Activated CD4-positive, alpha-beta T cell treated with anti-CD3 and anti-CD28 coated beads for 36 hours (primary cell): ENCODE measurements at regions not wholly inside any gene's neighbourhood (a gene's known extent, or its start where the extent isn't known, plus 50 kb on each side); places are given as distances from the start of the nearest gene placed in this dataset.

ENCODE experiments used
- ATAC-seq: fragments of 200-7000 bp; cut with Tn5 transposase; one replicate; pipeline ENCODE4 v1.10.0; 2021; ENCODE audit warnings: mild to moderate bottlenecking, moderate library complexity
- CTCF ChIA-PET: fragments of 350-600 bp; sonication (Branson Sonifier 250); formaldehyde crosslinking; loops from one replicate; lab custom pipeline; 2021; ENCODE audit warnings: antibody characterized with exemption; lab: Charles Lee
- POLR2A ChIA-PET: fragments of 350-600 bp; sonication (Branson Sonifier 250); formaldehyde crosslinking; loops from one replicate; lab custom pipeline; 2021; ENCODE audit warnings: antibody characterized with exemption, inconsistent platforms; lab: Charles Lee
- DNase-seq: peaks from one replicate; pipeline ENCODE4 v3.0.0-alpha.2; 2020
- H3K27ac Mint-ChIP-seq: one replicate; pipeline ENCODE4 v1.8.0; 2021; ENCODE audit warnings: mixed read lengths
- H3K27me3 Mint-ChIP-seq: one replicate; pipeline ENCODE4 v1.8.0; 2021; ENCODE audit warnings: mixed read lengths
- H3K36me3 Mint-ChIP-seq: one replicate; pipeline ENCODE4 v1.8.0; 2021; ENCODE audit warnings: low read depth, mixed read lengths
- H3K4me1 Mint-ChIP-seq: one replicate; pipeline ENCODE4 v1.8.0; 2021; ENCODE audit warnings: mixed read lengths
- H3K4me3 Mint-ChIP-seq: one replicate; pipeline ENCODE4 v1.8.0; 2021; ENCODE audit warnings: mild to moderate bottlenecking, moderate library complexity, mixed read lengths
- H3K9me3 Mint-ChIP-seq: one replicate; pipeline ENCODE4 v1.8.0; 2021; ENCODE audit warnings: low read depth, mixed read lengths
- intact Hi-C, 2 experiments: fragments of 100-400 bp; cut with DNase I in 1 of 2; cut with micrococcal nuclease in 1 of 2; formaldehyde crosslinking; loops; one replicate each; pipeline versions ENCODE4 v1.14.2 to v1.15.1; 2022 to 2024; cut with DNase I, micrococcal nuclease

- Mint-ChIP-seq H3K4me1 (no peaks in the 10 kb centered on the region), H3K4me3 (no peak overlapping the region), H3K36me3 (no peaks in the 10 kb centered on the region), H3K27ac (no peak overlapping the region), H3K9me3 (no peaks in the 10 kb centered on the region), H3K27me3 (peaks cover 4% of the 10 kb centered on the region)
- ChIA-PET CTCF (no interaction called here), POLR2A (no interaction called here)
- ATAC-seq (no peak), DNase-seq (no peak)
- intact Hi-C loops: no loop called here
These were observed 121.8 kb downstream of the CYLD start for GRCh38 chr16:50863644-50864144.

GRCh38 chr16:50862818-50863643 lies 121.1 kb downstream of the CYLD start:
- no peaks in the 10 kb centered on the region for H3K9me3 Mint-ChIP-seq
- ChIA-PET POLR2A (no interaction called here), CTCF (interaction anchor here (0.6 kb wide), 1 partner anchor 42 kb away, joined by 3 read pairs; no protein-coding TSS in a partner anchor)
- H3K4me1 Mint-ChIP-seq: no peaks in the 10 kb centered on the region
- no peak overlapping the region for H3K4me3 Mint-ChIP-seq
- H3K27ac Mint-ChIP-seq: no peak overlapping the region
- DNase-seq (no peak), ATAC-seq (no peak)
- intact Hi-C loops: no loop called here
- peaks cover 4% of the 10 kb centered on the region for H3K27me3 Mint-ChIP-seq
- H3K36me3 Mint-ChIP-seq: no peaks in the 10 kb centered on the region

GRCh38 chr16:50861970-50862411 lies 120.1 kb downstream of the CYLD start:
- no peak overlapping the region for H3K27ac Mint-ChIP-seq
- intact Hi-C loops: no loop called here
- no peak for DNase-seq
- H3K4me1 Mint-ChIP-seq: no peaks in the 10 kb centered on the region
- ATAC-seq: no peak
- POLR2A ChIA-PET: no interaction called here
- CTCF ChIA-PET: no interaction called here
- H3K27me3 Mint-ChIP-seq: peaks cover 3% of the 10 kb centered on the region
- H3K36me3 Mint-ChIP-seq: no peaks in the 10 kb centered on the region
- no peaks in the 10 kb centered on the region for H3K9me3 Mint-ChIP-seq
- H3K4me3 Mint-ChIP-seq: no peak overlapping the region

- H3K4me1 Mint-ChIP-seq: no peaks in the 10 kb centered on the region
- CTCF ChIA-PET: no interaction called here
- no peak for DNase-seq
- no peaks in the 10 kb centered on the region for H3K36me3 Mint-ChIP-seq
- H3K4me3 Mint-ChIP-seq: no peak overlapping the region
- POLR2A ChIA-PET: no interaction called here
- ATAC-seq: no peak
- no peak overlapping the region for H3K27ac Mint-ChIP-seq
- H3K9me3 Mint-ChIP-seq: no peaks in the 10 kb centered on the region
- H3K27me3 Mint-ChIP-seq: peaks cover 3% of the 10 kb centered on the region
- intact Hi-C loops: no loop called here
These were observed 119.6 kb downstream of the CYLD start for GRCh38 chr16:50861451-50861850.

GRCh38 chr16:50859628-50860360 lies 117.9 kb downstream of the CYLD start:
- POLR2A ChIA-PET: no interaction called here
- no peaks in the 10 kb centered on the region for H3K4me1 Mint-ChIP-seq
- H3K4me3 Mint-ChIP-seq: no peak overlapping the region
- no peak for DNase-seq
- no peak overlapping the region for H3K27ac Mint-ChIP-seq
- intact Hi-C loops: no loop called here
- H3K27me3 Mint-ChIP-seq: peaks cover 3% of the 10 kb centered on the region
- CTCF ChIA-PET: no interaction called here
- H3K9me3 Mint-ChIP-seq: no peaks in the 10 kb centered on the region
- ATAC-seq: no peak
- H3K36me3 Mint-ChIP-seq: no peaks in the 10 kb centered on the region

GRCh38 chr16:50858877-50859627 lies 117.2 kb downstream of the CYLD start:
- Mint-ChIP-seq H3K4me1 (no peaks in the 10 kb centered on the region), H3K36me3 (no peaks in the 10 kb centered on the region), H3K27ac (no peak overlapping the region), H3K9me3 (no peaks in the 10 kb centered on the region), H3K27me3 (peaks cover 3% of the 10 kb centered on the region), H3K4me3 (no peak overlapping the region)
- no peak for DNase-seq
- intact Hi-C loops: no loop called here
- no peak for ATAC-seq
- POLR2A ChIA-PET: interaction anchor here (0.7 kb wide), 1 partner anchor 454 kb away, joined by 3 read pairs; no protein-coding TSS in a partner anchor
- CTCF ChIA-PET: no interaction called here

GRCh38 chr16:50858376-50858775 lies 116.5 kb downstream of the CYLD start:
- ChIA-PET CTCF (no interaction called here), POLR2A (interaction anchor here (0.7 kb wide), 1 partner anchor 453 kb away, joined by 3 read pairs; no protein-coding TSS in a partner anchor)
- Mint-ChIP-seq H3K9me3 (no peaks in the 10 kb centered on the region), H3K36me3 (no peaks in the 10 kb centered on the region), H3K27ac (no peak overlapping the region), H3K4me3 (no peak overlapping the region), H3K4me1 (no peaks in the 10 kb centered on the region), H3K27me3 (peaks cover 3% of the 10 kb centered on the region)
- ATAC-seq (no peak), DNase-seq (no peak)
- intact Hi-C loops: no loop called here

- intact Hi-C loops: no loop called here
- ChIA-PET POLR2A (no interaction called here), CTCF (no interaction called here)
- peaks cover 6% of the 10 kb centered on the region for H3K27me3 Mint-ChIP-seq
- DNase-seq (no peak), ATAC-seq (no peak)
- H3K4me1 Mint-ChIP-seq: no peaks in the 10 kb centered on the region
- no peak overlapping the region for H3K27ac Mint-ChIP-seq
- H3K36me3 Mint-ChIP-seq: no peaks in the 10 kb centered on the region
- no peaks in the 10 kb centered on the region for H3K9me3 Mint-ChIP-seq
- H3K4me3 Mint-ChIP-seq: no peak overlapping the region
These were observed 116.0 kb downstream of the CYLD start for GRCh38 chr16:50857881-50858280.

- ChIA-PET POLR2A (no interaction called here), CTCF (no interaction called here)
- intact Hi-C loops: no loop called here
- H3K27me3 Mint-ChIP-seq: peaks cover 7% of the 10 kb centered on the region
- H3K9me3 Mint-ChIP-seq: no peaks in the 10 kb centered on the region
- no peak for ATAC-seq
- no peak for DNase-seq
- no peak overlapping the region for H3K27ac Mint-ChIP-seq
- no peaks in the 10 kb centered on the region for H3K36me3 Mint-ChIP-seq
- no peaks in the 10 kb centered on the region for H3K4me1 Mint-ChIP-seq
- no peak overlapping the region for H3K4me3 Mint-ChIP-seq
These were observed 115.1 kb downstream of the CYLD start for GRCh38 chr16:50856991-50857390.

GRCh38 chr16:50853329-50853728 lies 111.4 kb downstream of the CYLD start:
- Mint-ChIP-seq H3K4me1 (no peaks in the 10 kb centered on the region), H3K27me3 (peaks cover 8% of the 10 kb centered on the region), H3K36me3 (no peaks in the 10 kb centered on the region), H3K9me3 (no peaks in the 10 kb centered on the region), H3K4me3 (no peak overlapping the region), H3K27ac (no peak overlapping the region)
- no peak for DNase-seq
- intact Hi-C loops: no loop called here
- ChIA-PET POLR2A (interaction anchor here (0.7 kb wide), 1 partner anchor 388 kb away, joined by 3 read pairs; no protein-coding TSS in a partner anchor), CTCF (no interaction called here)
- ATAC-seq: no peak
